Keratinocyte (primary cell): ENCODE measurements at regions not wholly inside any gene's neighbourhood (a gene's known extent, or its start where the extent isn't known, plus 50 kb on each side); places are given as distances from the start of the nearest gene placed in this dataset.

Experiments used
- DNase-seq: peaks from one replicate; pipeline ENCODE4 v3.0.0-alpha.2; 2011; ENCODE audit warnings: low read depth, missing footprints, low spot score
- FAIRE-seq: peaks from 2 replicates; lab custom pipeline; 2011; peaks lifted over from hg19 to GRCh38; lab: Jason Lieb, UNC
- H2AFZ ChIP-seq: 2 replicates; pipeline ENCODE4 v1.6.0; 2012; ENCODE audit warnings: low read length, control low read depth, inconsistent platforms; ENCODE audit not compliant: control insufficient read depth
- H3K27ac ChIP-seq: 2 replicates; pipeline ENCODE4 v1.5.1; 2011; ENCODE audit warnings: low read length; ENCODE audit not compliant: control insufficient read depth, insufficient read depth
- H3K27me3 ChIP-seq: 3 replicates; pipeline ENCODE4 v1.6.0; 2011; ENCODE audit warnings: low read length; ENCODE audit not compliant: control insufficient read depth, insufficient read depth; ENCODE audit errors: extremely low read depth
- H3K36me3 ChIP-seq, 2 experiments: 2 replicates in 1 of 2; 3 replicates in 1 of 2; pipeline ENCODE4 v1.5.1; 2011; ENCODE audit warnings: low read length in 2 of 2, mild to moderate bottlenecking in 1 of 2; ENCODE audit not compliant: control insufficient read depth in 2 of 2, insufficient read depth in 2 of 2; ENCODE audit errors: extremely low read depth in 1 of 2
- H3K4me1 ChIP-seq: 3 replicates; pipeline ENCODE4 v1.5.1; 2011; ENCODE audit warnings: low read length; ENCODE audit not compliant: control insufficient read depth, insufficient read depth; ENCODE audit errors: extremely low read depth
- H3K4me2 ChIP-seq: 3 replicates; pipeline ENCODE4 v1.6.0; 2011; ENCODE audit warnings: low read depth, low read length; ENCODE audit not compliant: control insufficient read depth, insufficient read depth; ENCODE audit errors: extremely low read depth
- H3K4me3 ChIP-seq, 3 experiments: fragments of 200-600 bp in 1 of 3; sonication (generic) in 1 of 3; 2 replicates in 2 of 3; 3 replicates in 1 of 3; pipeline ENCODE4 v1.5.1; 2011 to 2016; ENCODE audit warnings: low read length in 3 of 3, mild to moderate bottlenecking in 3 of 3, control low read depth in 2 of 3, inconsistent platforms in 1 of 3, low read depth in 1 of 3, mixed read lengths in 1 of 3, mixed run types in 1 of 3, moderate library complexity in 1 of 3; ENCODE audit not compliant: control insufficient read depth in 2 of 3, insufficient read depth in 2 of 3; ENCODE audit errors: extremely low read depth in 1 of 3
- H3K79me2 ChIP-seq: 2 replicates; pipeline ENCODE4 v1.6.0; 2012; ENCODE audit warnings: low read length; ENCODE audit not compliant: control insufficient read depth, insufficient read depth
- H3K9ac ChIP-seq: 3 replicates; pipeline ENCODE4 v1.6.0; 2011; ENCODE audit warnings: low read length; ENCODE audit not compliant: control insufficient read depth, insufficient read depth; ENCODE audit errors: extremely low read depth
- H3K9me1 ChIP-seq: 3 replicates; pipeline ENCODE4 v1.6.0; 2011; ENCODE audit warnings: low read length; ENCODE audit not compliant: control insufficient read depth, insufficient read depth; ENCODE audit errors: extremely low read depth
- H3K9me3 ChIP-seq: 2 replicates; pipeline ENCODE4 v1.5.1; 2012; ENCODE audit warnings: low read depth, low read length; ENCODE audit not compliant: control insufficient read depth
- H4K20me1 ChIP-seq: 3 replicates; pipeline ENCODE4 v1.6.0; 2011; ENCODE audit warnings: low read length; ENCODE audit not compliant: control insufficient read depth, insufficient read depth; ENCODE audit errors: extremely low read depth
- CTCF ChIP-seq, 3 experiments: IDR thresholded peaks in 1 of 3; conservative IDR thresholded peaks in 1 of 3; optimal IDR thresholded peaks in 1 of 3; 2 replicates in 2 of 3; 3 replicates in 1 of 3; pipeline versions ENCODE3 to v1.5.1; 2011; ENCODE audit warnings: low read length in 3 of 3, mild to moderate bottlenecking in 3 of 3, moderate library complexity in 2 of 3, control low read depth in 1 of 3, inconsistent platforms in 1 of 3; ENCODE audit not compliant: insufficient read depth in 2 of 3; ENCODE audit errors: extremely low read depth in 1 of 3
- EZH2 ChIP-seq: IDR thresholded peaks from one replicate; pipeline ENCODE4 v1.6.1; 2012; ENCODE audit warnings: inconsistent platforms, mild to moderate bottlenecking, low read length, moderate library complexity
- dilution Hi-C: fragments of 300-500 bp; cut with MboI; formaldehyde crosslinking; loops from one replicate; pipeline ENCODE4 v1.7.0; 2020; ENCODE audit warnings: low sequenced_read_pairs; ENCODE audit not compliant: extremely low pct_ligation_motif_present

DNA sequence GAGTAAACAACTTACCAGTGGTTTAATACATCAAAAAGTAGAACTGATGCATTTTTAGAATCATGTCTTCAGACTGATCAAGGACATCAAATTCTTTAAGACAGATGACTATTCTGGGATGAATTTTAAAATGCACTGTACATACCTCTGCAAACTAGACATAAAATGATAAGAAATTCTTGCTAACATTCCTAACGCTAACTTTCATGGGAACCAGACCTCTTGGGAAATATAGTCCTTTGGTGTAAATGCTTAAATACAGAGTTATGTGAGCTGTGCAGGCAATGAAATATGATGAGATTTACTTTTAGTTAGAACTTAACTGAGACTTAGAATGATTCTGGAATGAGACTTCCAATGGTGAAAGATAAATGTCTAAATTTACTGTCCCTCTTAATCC, 562.0 kb downstream of the NR4A2 start:
- dilution Hi-C loops, result no loop called here
- no peaks in the 10 kb centered on the region for H3K36me3 ChIP-seq
- no peaks in the 10 kb centered on the region for H3K27me3 ChIP-seq
- H3K9me3 ChIP-seq, result no peaks in the 10 kb centered on the region
- H3K4me2 ChIP-seq, result no peak overlapping the region
- H3K27ac ChIP-seq, result no peak overlapping the region
- H3K4me1 ChIP-seq, result no peaks in the 10 kb centered on the region
- no peak overlapping the region for H3K4me3 ChIP-seq
- FAIRE-seq (no peak), DNase-seq (no peak)
- no peaks in the 10 kb centered on the region for H3K79me2 ChIP-seq
- no peak overlapping the region for H3K9ac ChIP-seq
- no peaks in the 10 kb centered on the region for H3K9me1 ChIP-seq
- no peaks in the 10 kb centered on the region for H4K20me1 ChIP-seq
- TF ChIP-seq CTCF (optimal IDR thresholded peaks at IDR 0.05 in 1 of 3, IDR thresholded peaks at IDR 0.05 in 1 of 3, conservative IDR thresholded peaks at IDR 0.05 in 1 of 3; ENCODE audit: extremely low read depth in 1 of 3, insufficient read depth in 2 of 3, low read length in 3 of 3), result no peak
- TF ChIP-seq EZH2, result no peak
- H2AFZ ChIP-seq, result no peak overlapping the region

DNA sequence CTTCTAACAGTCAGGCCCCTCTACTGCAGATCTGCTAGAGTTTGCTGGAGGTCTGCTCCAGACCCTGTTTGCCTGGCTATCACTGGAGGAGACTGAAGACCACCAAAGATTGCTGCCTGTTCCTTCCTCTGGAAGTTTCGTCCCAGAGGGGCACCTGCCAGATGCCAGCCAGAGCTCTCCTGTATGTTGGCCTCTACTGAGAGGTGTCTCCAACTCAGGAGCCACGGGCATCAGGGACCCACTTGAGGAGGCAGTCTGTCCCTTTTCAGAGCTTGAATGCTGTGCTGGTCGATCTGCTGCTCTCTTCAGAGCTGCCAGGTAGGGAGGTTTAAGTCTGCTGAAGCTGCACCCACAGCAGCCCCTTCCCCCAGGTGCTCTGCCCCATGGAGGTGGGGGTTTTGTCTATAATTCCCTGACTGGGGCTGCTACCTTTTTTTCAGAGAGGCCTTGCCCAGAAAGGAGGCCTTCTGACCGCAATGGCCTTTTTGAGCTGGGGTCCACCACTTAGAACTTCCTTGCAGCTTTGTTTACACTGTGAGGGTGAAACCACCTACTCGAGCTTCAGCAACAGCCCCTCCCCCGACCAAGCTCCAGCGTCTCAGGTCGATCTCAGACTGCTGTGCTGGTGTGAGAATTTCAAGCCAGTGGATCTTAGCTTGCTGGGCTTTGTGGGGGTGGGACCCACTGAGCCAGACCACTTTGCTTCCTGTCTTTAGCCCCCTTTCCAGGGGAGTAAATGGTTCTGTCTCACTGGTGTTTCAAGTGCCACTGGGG, 566.0 kb downstream of the NR4A2 start:
- Histone ChIP-seq H3K4me1 (no peaks in the 10 kb centered on the region), H2AFZ (no peak overlapping the region), H3K27ac (no peak overlapping the region), H3K27me3 (no peaks in the 10 kb centered on the region), H3K9me1 (no peaks in the 10 kb centered on the region), H3K4me2 (no peak overlapping the region), H3K9ac (no peak overlapping the region), H3K9me3 (no peaks in the 10 kb centered on the region), H3K36me3 (no peaks in the 10 kb centered on the region), H3K79me2 (no peaks in the 10 kb centered on the region), H3K4me3 (no peak overlapping the region), H4K20me1 (no peaks in the 10 kb centered on the region)
- TF ChIP-seq EZH2 (no peak), CTCF (optimal IDR thresholded peaks at IDR 0.05 in 1 of 3, IDR thresholded peaks at IDR 0.05 in 1 of 3, conservative IDR thresholded peaks at IDR 0.05 in 1 of 3; ENCODE audit: extremely low read depth in 1 of 3, insufficient read depth in 2 of 3, low read length in 3 of 3) (no peak)
- FAIRE-seq (no peak), DNase-seq (no peak)
- dilution Hi-C loops, result no loop called here
